ENCODE measurements at regions not wholly inside any gene's neighbourhood (a gene's known extent, or its start where the extent isn't known, plus 50 kb on each side); places are given as distances from the start of the nearest gene placed in this dataset.

DNA sequence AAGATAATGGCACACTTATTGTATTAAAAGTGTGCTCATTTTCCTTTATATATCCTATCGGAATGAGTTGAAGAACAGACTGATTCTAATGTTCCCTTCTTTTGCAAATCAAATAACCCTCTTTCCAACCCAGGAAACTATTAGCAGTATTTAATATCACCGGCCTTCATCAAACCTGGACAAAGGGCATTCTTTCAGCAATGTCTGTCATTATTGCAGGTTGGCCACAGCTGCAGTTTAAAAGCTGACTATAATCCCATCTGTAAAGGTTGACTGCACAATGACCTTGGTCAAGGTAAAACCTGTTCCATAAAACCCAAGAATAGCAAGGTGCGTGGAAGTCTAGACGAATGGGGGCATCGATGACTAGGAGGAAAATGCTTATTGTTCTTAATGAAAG lies 472.3 kb upstream of the SOX5 start:
- Histone ChIP-seq H2AFZ (ENCODE audit: low read length) (no peak overlapping the region), H3K4me3 (replicated peaks in 1 of 3; ENCODE audit: insufficient read depth in 1 of 3, low read depth in 2 of 3, low read length in 3 of 3) (no peak overlapping the region), H3K27ac (ENCODE audit: extremely low read length, insufficient read depth, low read length) (no peak overlapping the region), H4K20me1 (ENCODE audit: insufficient read depth, low read length) (no peaks in the 10 kb centered on the region), H3K4me1 (ENCODE audit: insufficient read depth, low read length) (no peaks in the 10 kb centered on the region), H3K36me3 (replicated peaks in 1 of 2; ENCODE audit: control insufficient read depth in 1 of 2, insufficient read depth in 2 of 2, low read length in 2 of 2) (no peaks in the 10 kb centered on the region), H3K27me3 (ENCODE audit: control insufficient read depth in 1 of 2, insufficient read depth in 2 of 2, low read length in 2 of 2) (no peaks in the 10 kb centered on the region), H3K9ac (ENCODE audit: insufficient read depth, low read depth, low read length) (no peak overlapping the region), H3K4me2 (ENCODE audit: low read depth, low read length) (no peak overlapping the region), H3K79me2 (ENCODE audit: insufficient read depth, low read length) (no peaks in the 10 kb centered on the region), H3K9me3 (ENCODE audit: low read length) (no peaks in the 10 kb centered on the region)
- ATAC-seq, result no peak
- in situ Hi-C loops (cut with HindIII; ENCODE audit: extremely low pct_ligation_motif_present, low pct_unique_long_range_greater_than_20kb), result no loop called here
- no TSS peak for BruUV-seq (replicated peaks)
- WGBS (ENCODE audit: low lambda C conversion rate), result 51% methylated on average over 5 of the region's 5 CpGs
- ChIA-PET CTCF (ENCODE audit: low intra/inter-chr PET ratio, low total read pairs) (no interaction called here), POLR2A (no interaction called here)
- intact Hi-C loops (cut with micrococcal nuclease; ENCODE audit: unreplicated experiment), result no loop called here
- no peak for FAIRE-seq
- DNase-seq (ENCODE audit: low spot score), result no peak
- no peak for TF ChIP-seq KDM3A (CRISPR knock-in tag; IDR thresholded peaks at IDR 0.05; ENCODE audit: low read depth)
- no peak for TF ChIP-seq ARHGAP35 (CRISPR knock-in tag; IDR thresholded peaks at IDR 0.05; ENCODE audit: borderline replicate concordance)
- no peak for TF ChIP-seq PAF1 (CRISPR knock-in tag; IDR thresholded peaks at IDR 0.05)
- no peak for TF ChIP-seq HNRNPLL (IDR thresholded peaks at IDR 0.05; ENCODE audit: low read depth, low read length, poor library complexity, severe bottlenecking)
- no peak for TF ChIP-seq TEAD2 (CRISPR knock-in tag; IDR thresholded peaks at IDR 0.05)
- TF ChIP-seq GTF2F1 (IDR thresholded peaks at IDR 0.05; ENCODE audit: low read length), result no peak
- no peak for TF ChIP-seq RXRA (CRISPR knock-in tag; IDR thresholded peaks at IDR 0.05)
- TF ChIP-seq HMGA1 (CRISPR knock-in tag; conservative IDR thresholded peaks at IDR 0.05), result no peak
- TF ChIP-seq RARG (CRISPR knock-in tag; IDR thresholded peaks at IDR 0.05; ENCODE audit: low read depth), result no peak
- TF ChIP-seq, protein P1, sequence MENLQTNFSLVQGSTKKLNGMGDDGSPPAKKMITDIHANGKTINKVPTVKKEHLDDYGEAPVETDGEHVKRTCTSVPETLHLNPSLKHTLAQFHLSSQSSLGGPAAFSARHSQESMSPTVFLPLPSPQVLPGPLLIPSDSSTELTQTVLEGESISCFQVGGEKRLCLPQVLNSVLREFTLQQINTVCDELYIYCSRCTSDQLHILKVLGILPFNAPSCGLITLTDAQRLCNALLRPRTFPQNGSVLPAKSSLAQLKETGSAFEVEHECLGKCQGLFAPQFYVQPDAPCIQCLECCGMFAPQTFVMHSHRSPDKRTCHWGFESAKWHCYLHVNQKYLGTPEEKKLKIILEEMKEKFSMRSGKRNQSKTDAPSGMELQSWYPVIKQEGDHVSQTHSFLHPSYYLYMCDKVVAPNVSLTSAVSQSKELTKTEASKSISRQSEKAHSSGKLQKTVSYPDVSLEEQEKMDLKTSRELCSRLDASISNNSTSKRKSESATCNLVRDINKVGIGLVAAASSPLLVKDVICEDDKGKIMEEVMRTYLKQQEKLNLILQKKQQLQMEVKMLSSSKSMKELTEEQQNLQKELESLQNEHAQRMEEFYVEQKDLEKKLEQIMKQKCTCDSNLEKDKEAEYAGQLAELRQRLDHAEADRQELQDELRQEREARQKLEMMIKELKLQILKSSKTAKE (CRISPR knock-in tag; IDR thresholded peaks at IDR 0.05; ENCODE audit: borderline replicate concordance), result no peak
- no peak for TF ChIP-seq HOXA5 (CRISPR knock-in tag; IDR thresholded peaks at IDR 0.05)
- TF ChIP-seq SIX1 (CRISPR knock-in tag; IDR thresholded peaks at IDR 0.05; ENCODE audit: borderline replicate concordance), result no peak
- TF ChIP-seq, protein P2, sequence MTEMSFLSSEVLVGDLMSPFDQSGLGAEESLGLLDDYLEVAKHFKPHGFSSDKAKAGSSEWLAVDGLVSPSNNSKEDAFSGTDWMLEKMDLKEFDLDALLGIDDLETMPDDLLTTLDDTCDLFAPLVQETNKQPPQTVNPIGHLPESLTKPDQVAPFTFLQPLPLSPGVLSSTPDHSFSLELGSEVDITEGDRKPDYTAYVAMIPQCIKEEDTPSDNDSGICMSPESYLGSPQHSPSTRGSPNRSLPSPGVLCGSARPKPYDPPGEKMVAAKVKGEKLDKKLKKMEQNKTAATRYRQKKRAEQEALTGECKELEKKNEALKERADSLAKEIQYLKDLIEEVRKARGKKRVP (CRISPR knock-in tag; IDR thresholded peaks at IDR 0.05), result no peak
- TF ChIP-seq GATAD2A (CRISPR knock-in tag; IDR thresholded peaks at IDR 0.05), result no peak
- no peak for TF ChIP-seq NBN (conservative IDR thresholded peaks at IDR 0.05)
- TF ChIP-seq, protein P3, sequence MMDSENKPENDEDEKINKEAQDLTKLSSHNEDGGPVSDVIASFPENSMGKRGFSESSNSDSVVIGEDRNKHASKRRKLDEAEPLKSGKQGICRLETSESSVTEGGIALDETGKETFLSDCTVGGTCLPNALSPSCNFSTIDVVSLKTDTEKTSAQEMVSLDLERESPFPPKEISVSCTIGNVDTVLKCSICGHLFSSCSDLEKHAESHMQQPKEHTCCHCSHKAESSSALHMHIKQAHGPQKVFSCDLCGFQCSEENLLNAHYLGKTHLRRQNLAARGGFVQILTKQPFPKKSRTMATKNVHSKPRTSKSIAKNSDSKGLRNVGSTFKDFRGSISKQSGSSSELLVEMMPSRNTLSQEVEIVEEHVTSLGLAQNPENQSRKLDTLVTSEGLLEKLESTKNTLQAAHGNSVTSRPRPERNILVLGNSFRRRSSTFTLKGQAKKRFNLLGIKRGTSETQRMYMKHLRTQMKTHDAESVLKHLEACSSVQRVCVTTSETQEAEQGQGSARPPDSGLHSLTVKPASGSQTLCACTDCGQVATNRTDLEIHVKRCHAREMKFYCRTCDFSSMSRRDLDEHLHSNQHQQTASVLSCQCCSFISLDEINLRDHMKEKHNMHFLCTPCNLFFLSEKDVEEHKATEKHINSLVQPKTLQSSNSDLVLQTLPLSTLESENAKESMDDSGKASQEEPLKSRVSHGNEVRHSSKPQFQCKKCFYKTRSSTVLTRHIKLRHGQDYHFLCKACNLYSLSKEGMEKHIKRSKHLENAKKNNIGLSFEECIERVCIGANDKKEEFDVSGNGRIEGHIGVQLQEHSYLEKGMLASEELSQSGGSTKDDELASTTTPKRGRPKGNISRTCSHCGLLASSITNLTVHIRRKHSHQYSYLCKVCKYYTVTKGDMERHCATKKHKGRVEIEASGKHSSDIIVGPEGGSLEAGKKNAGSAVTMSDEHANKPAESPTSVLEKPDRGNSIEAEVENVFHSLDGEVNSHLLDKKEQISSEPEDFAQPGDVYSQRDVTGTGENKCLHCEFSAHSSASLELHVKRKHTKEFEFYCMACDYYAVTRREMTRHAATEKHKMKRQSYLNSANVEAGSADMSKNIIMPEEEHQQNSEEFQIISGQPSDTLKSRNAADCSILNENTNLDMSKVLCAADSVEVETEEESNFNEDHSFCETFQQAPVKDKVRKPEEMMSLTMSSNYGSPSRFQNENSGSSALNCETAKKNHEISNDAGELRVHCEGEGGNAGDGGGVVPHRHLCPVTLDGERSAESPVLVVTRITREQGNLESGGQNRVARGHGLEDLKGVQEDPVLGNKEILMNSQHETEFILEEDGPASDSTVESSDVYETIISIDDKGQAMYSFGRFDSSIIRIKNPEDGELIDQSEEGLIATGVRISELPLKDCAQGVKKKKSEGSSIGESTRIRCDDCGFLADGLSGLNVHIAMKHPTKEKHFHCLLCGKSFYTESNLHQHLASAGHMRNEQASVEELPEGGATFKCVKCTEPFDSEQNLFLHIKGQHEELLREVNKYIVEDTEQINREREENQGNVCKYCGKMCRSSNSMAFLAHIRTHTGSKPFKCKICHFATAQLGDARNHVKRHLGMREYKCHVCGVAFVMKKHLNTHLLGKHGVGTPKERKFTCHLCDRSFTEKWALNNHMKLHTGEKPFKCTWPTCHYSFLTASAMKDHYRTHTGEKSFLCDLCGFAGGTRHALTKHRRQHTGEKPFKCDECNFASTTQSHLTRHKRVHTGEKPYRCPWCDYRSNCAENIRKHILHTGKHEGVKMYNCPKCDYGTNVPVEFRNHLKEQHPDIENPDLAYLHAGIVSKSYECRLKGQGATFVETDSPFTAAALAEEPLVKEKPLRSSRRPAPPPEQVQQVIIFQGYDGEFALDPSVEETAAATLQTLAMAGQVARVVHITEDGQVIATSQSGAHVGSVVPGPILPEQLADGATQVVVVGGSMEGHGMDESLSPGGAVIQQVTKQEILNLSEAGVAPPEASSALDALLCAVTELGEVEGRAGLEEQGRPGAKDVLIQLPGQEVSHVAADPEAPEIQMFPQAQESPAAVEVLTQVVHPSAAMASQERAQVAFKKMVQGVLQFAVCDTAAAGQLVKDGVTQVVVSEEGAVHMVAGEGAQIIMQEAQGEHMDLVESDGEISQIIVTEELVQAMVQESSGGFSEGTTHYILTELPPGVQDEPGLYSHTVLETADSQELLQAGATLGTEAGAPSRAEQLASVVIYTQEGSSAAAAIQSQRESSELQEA (CRISPR knock-in tag; IDR thresholded peaks at IDR 0.05; ENCODE audit: not compliant biosample characterization), result no peak

All from HepG2 (cell line).